ENCODE measurements at regions not wholly inside any gene's neighbourhood (a gene's known extent, or its start where the extent isn't known, plus 50 kb on each side); places are given as distances from the start of the nearest gene placed in this dataset.

- no peak for TF ChIP-seq CTCF (IDR thresholded peaks at IDR 0.05)
- TF ChIP-seq YY1 (IDR thresholded peaks at IDR 0.05; ENCODE audit: low read depth) = no peak
- TF ChIP-seq FOSL2 (IDR thresholded peaks at IDR 0.05; ENCODE audit: borderline replicate concordance, low read depth) = no peak
- TF ChIP-seq RCOR1 (IDR thresholded peaks at IDR 0.05; ENCODE audit: low read length) = no peak
- no peak for TF ChIP-seq FOXJ3 (CRISPR knock-in tag; IDR thresholded peaks at IDR 0.05)
- TF ChIP-seq USF1 (IDR thresholded peaks at IDR 0.05; ENCODE audit: borderline replicate concordance, low read depth) = no peak
- TF ChIP-seq SIN3A (IDR thresholded peaks at IDR 0.05; ENCODE audit: borderline replicate concordance, low read depth, low read length) = no peak
- TF ChIP-seq MAX (IDR thresholded peaks at IDR 0.05; ENCODE audit: low read depth) = no peak
- no peak for TF ChIP-seq REST (IDR thresholded peaks at IDR 0.05; ENCODE audit: low read depth, low read length)
- no peak for TF ChIP-seq ZBTB33 (IDR thresholded peaks at IDR 0.05; ENCODE audit: borderline replicate concordance, low read depth)
- TF ChIP-seq GABPA (IDR thresholded peaks at IDR 0.05; ENCODE audit: low read depth) = no peak
- no peak for TF ChIP-seq TCF12 (IDR thresholded peaks at IDR 0.05)
- no peak for TF ChIP-seq GATA2 (CRISPR knock-in tag; IDR thresholded peaks at IDR 0.05)
- TF ChIP-seq POLR2AphosphoS5 (IDR thresholded peaks at IDR 0.05; ENCODE audit: low read depth, low read length) = no peak
Observed at GRCh38 chr18:42196651-42197050, 241.6 kb downstream of the PIK3C3 start.
